SHP77 treated with DMSO at 0.1 percent for 48 hours (cell line): ENCODE measurements at regions not wholly inside any gene's neighbourhood (a gene's known extent, or its start where the extent isn't known, plus 50 kb on each side); places are given as distances from the start of the nearest gene placed in this dataset.

Source experiments
- DNase-seq: peaks from one replicate; lab custom pipeline; 2025; lab: John Stamatoyannopoulos, UW

DNA sequence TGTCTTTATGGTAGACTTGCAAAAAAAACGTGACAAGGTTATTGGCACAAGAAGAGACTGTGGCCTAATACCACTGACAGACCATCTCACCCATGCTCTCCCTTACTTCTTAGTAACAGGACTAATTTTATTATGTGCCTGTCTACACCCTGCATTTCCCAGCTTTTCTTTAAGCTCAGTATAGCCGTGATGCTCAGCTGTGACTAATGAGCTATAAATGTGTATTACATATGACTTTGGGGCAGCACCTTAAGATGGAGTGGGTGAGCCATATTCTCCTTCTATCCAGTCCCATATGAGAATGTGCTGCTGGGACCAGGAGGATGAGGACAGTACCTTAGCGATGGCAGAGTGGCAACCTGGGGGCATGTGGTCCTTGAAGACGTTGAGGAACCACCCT, 293.5 kb downstream of the RNF144A start:
- DNase-seq = no peak

DNA sequence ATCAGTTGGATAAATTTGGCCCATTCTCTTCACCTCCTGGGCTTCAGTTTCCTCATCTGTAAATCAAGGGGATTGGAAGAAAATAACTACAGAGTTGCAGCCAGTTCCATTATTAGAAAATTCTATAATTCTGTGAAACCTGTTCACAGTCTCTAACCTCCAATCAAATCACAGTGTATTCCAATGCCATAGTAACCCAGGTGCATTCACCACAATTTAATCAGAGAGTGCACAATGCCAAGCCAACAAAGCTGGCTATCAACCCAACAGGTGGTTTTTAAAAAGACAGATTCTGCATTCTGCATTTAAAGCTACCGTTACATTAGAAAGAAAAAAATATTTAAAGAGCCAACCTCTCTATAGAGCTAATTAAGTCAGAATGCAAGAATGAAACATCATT, 308.6 kb downstream of the RNF144A start:
- no peak for DNase-seq

GRCh38 chr2:7226501-7226900, 309.3 kb downstream of the RNF144A start:
- no peak for DNase-seq

GRCh38 chr2:7233126-7233525, 315.9 kb downstream of the RNF144A start:
- no peak for DNase-seq

DNA sequence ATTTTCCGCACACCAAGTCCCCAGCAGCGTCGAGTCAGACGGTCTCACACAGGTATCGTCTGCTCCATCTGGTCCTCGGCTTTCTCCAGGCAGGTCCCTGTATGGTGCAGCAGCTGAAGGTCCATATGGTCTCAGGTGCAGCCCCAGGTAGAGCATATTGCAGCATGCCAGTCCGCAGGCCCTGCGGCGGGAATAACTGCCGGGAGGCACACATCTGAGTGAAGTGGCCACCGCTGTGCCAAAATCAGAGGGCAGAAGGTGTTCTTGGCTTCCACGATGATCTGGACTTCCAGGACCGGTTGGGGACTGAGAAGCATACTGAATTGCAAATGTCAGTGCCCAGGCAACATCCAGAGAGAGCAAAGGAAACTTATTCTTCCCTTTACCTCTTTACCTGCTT, 320.3 kb downstream of the RNF144A start:
- no peak for DNase-seq

DNA sequence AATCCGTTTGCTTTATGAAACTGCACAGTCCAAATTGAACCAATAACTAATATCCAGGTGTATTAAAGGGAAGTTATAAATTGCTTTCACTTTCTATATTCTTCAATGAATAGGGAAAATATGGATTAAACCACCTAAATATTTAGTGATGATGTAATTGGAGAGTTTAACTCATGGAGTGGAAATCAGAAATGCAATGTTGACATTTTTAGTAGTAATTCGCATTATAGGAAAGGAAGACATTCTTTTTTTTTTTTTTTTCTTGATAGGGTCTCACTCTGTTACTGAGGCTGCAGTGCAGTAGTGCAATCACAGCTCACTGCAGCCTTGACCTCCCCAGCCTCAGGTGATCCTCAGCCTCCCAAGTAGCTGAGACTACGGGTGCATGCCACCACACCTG, 321.9 kb downstream of the RNF144A start:
- no peak for DNase-seq

DNA sequence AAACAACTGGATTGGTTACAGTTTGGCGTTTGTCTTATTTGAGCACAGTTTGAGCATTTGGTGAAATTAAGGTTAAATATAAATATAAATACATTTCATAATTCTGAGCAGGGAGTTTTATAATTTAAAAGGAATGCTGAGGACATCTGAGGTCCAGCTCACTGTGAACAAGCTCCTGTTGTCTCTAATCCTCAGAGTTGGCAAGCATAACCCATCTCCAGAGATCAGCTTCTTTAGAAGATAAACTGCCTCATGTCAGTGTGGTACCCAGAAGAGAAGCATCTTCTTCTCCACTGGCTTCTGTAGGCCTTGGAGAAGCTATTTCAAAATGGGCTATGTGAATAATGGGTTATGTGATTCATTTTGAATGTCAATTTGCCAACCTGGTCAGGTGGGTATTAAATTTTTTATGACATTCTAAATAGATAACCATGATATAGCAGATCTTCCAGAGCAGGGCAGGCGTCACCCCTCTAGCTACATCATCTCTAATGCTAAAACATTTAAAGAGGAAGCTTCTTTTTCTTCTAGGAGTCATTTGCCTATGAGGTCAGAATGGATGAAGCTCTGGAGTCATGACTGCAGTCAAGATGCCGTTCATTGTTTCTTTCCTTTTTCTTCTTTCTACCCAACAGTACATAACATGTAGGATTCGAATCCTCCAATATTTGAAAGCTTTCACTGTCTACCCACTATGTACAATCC, 324.0 kb downstream of the RNF144A start:
- DNase-seq = no peak

DNA sequence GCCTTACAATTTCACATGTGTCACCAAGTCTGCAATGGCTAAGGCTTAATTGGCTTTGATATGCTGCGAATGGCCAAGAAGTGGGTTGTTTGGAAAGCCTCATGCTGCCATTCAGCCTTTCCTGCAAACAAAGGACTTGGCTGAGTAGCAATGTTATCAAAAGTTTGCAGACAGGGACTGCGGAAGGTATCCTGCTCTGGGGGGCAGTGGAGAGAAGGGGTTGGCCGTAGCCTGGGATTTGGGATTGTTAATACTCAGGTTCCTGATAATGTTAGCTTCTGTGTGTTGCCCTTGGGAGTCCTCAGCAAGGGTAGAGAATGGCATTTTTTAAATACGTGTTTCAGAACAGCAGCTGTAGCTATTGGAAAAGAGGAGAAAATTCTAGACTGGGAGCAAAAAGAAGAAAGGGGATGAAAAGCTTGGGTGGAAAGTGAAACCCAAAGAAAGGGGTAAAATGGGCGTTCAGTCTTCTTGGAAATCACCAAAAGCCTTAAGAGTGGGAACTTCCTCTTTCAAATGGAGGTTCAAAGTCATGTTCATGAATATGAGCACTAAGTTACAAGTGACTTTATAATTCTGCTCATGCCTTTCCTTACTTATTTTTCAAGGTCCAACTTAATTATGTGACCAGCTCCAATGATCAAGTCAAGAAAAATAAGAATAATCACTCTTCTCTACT, 325.1 kb downstream of the RNF144A start:
- no peak for DNase-seq

DNA sequence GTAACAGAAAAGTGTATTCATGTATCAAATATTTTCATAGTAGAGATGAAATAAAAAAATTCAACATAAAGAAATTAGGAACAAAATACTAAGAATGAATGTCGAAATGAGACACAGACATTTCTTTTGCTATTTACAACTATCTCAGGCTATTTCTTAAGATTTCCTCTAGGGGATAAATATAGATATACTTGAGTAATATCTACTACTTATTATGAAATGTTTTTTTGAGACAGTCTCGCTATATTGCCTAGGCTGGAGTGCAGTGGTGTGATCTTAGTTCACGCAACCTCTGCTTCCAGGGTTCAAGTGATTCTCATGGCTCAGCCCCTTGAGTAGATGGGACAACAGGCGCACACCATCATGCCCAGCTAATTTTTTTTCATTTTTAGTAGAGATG, 326.1 kb downstream of the RNF144A start:
- no peak for DNase-seq

- DNase-seq = no peak
Measured at GRCh38 chr2:7256377-7256776, 339.2 kb downstream of the RNF144A start.

DNA sequence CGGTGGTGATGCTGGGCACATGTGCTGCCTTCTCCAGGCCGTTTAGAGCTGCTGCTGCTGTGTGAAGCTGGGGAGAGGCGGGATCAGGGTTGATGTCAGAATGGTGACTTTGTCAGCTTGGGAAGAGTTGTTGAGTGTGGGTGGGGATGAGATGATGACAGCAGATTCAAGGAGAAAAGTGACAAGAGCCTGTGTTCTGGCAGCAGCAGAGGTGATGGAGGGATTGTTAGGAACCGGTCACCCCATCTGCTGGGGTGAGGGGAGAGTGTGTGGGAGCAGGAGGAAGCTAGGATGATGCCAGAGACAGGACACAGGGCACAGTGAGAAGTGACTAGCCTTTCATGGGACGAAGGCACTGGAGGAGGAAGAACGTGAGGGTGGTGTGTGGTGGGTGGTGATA, 345.5 kb downstream of the RNF144A start:
- DNase-seq = no peak

- no peak for DNase-seq
Measured at GRCh38 chr2:7264791-7265190, 347.6 kb downstream of the RNF144A start.

DNA sequence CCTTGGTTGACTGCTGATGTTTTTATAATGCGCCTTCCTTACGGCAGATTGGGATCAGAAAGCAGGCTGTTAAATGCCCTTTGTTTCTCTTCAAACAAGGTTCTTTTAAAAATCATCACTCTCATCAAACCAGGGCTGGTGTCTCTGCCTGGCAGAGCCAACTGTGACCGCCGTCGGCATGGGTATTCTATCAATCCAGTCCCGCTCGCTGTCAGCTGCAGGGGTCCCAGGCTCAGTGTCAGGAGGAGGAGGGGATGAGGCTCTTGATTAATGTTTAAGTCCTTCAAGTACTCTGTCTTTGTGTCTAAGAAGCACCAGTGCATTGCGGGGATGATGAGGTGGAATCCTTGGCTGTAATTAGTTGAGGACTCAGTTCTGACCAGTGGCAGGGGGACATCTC, 348.1 kb downstream of the RNF144A start:
- DNase-seq = no peak

GRCh38 chr2:7269106-7269643, 352.0 kb downstream of the RNF144A start:
- DNase-seq = no peak

DNA sequence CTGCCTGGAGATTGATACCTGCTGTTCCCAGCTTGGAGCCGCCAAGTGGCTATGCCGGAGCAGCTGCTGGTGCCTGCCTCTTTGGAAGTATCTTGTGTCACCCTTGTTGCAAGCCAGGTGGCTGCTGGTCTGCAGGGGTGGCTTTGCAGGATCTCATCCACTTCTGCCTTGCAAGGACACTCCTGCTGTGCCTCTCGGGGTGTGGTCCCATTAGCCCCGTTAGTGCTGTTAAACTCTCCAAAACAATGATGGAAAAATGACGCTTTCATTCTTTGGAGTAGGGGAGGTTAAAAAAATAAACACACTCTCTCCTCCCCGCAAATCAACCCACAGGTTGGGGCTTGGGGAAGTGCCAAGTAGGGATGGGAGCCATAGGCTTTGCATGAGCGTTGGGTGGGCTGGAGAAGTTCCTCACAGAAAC, 352.8 kb downstream of the RNF144A start:
- DNase-seq = peak; percentile 68

- DNase-seq = no peak
Measured at GRCh38 chr2:7272210-7272609, 355.0 kb downstream of the RNF144A start.

DNA sequence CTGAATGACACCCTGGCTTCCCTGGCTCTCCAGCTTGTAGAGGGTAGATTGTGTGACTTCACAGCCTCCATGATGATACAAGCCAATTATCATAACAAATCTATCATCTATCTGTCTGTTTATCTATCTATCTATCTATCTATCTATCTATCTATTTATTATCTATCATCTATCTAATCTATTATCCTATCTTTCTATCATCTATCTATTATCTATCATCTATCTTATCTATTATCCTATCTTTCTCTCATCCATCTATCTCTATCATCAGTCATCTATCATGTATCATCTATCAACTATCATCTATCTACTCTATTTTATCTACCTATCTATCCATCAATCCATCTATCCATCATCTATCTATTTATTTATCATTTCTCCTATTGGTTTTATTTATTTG, 361.8 kb downstream of the RNF144A start:
- DNase-seq = no peak

DNA sequence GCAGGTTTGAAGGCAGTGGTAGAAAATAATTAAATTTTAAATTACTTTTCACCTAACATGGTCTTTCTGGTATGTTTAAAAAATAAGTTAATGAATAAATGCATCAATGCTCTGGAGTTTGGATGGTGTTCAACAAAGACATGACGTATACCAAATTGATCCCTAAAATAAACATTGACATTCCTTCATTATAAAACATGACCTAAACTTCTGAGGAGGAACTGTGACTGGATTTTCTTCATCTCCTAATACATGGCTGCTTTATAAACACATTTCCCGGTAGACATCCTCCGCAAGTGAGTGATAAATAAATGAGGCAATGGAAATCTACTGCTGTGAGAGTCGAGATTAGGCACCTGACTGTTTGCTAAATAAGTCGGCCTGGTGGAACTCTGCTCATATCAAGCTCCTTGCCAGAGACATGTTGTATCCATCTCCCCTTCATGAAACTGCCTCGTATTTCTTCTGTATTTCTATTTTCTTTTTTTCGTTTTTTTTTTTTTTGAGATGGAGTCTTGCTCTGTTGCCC, 362.3 kb downstream of the RNF144A start:
- no peak for DNase-seq

GRCh38 chr2:7280790-7281189, 363.6 kb downstream of the RNF144A start:
- no peak for DNase-seq

DNA sequence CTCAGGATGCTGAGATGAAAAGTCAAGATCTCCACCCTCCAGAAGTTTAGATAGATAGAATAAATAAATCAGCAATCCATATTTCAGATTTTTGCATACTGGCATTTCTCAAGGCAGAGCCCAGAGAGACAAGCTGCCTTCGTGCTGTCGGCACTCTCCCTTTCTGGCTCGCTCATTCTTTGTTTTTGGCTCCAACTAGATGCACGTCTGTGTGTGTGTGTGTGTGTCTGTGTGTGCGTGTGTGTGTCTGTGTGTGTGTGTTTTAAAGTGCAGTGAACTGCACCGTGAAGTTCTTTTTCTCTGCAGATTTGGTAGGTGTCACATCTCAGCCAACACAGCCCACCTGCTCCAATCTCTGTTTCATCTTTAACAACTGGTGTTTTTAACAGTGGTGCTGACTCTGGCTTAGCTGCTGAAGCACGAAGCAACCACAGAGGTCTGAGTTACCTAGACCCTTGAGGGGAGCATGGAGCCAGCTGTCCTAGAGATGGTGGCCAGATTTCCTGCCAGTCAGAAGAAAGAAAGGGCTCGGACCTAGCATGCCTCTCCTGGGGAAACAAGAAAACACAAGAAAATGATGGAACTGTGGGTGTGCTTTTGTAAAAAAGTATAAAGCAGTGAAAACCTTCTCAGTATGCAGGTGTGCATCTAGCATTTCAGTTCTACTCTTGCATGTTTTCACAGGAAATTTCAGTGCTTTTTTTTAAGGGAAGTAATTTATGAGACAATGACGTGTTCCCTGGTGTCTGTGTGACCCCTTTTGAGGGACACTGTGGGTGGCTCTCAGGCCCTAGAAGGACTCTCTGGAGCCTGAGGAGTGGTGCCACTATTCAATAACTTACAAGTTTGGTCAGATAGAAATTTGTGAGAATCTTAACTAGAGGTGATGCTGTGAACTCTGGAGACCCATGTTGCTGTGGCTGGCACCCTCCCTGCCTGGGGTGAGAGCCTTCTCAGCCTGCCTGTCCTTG, 364.3 kb downstream of the RNF144A start:
- DNase-seq = no peak

DNA sequence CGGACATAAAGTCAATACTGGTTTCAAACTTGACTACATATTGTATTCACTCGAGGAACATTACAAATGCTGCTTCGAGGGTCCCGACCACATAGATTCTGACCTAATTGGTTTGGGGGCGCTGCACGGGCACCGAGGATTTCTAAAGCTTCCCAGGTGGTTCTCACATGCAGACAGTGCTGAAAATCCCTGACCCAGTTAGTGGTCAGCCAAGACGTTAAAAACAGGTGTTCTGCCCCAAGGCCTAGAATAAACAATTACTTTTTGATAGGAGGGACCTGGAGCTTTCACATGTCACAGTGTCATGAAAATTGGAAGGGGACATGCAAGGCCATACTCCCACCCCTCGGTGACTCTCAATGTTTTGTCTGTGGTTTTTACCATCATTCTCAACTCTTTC, 368.9 kb downstream of the RNF144A start:
- no peak for DNase-seq

GRCh38 chr2:7288484-7288883, 371.3 kb downstream of the RNF144A start:
- no peak for DNase-seq
